ENCODE measurements at regions not wholly inside any gene's neighbourhood (a gene's known extent, or its start where the extent isn't known, plus 50 kb on each side); places are given as distances from the start of the nearest gene placed in this dataset.

DNA sequence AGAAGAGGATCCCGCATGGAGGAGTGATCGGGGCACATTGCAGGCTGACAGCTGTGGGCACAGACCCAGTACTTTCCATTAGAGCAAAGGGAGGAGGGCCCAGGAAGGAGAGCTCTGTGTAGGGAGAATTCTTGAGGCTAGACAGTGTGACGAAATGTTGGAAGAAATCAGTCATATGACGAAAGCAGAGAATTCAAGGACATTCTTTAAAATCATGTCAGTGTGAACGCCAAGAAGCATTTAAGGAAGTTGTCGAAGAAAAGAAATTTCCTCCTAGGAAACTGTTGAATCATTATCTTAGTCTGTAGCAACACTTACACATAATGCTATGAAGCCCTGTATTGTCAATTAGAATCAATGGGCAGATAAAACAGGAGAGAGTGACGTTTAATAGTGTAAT, 191.3 kb upstream of the ADARB2 start:
- DNase-seq (ENCODE audit: low spot score) = no peak
- no peak overlapping the region for H3K4me3 ChIP-seq
- H3K4me1 ChIP-seq = peaks cover under 1% of the 10 kb centered on the region
- no peaks in the 10 kb centered on the region for H3K9me3 Mint-ChIP-seq
- H2AFZ ChIP-seq (replicated peaks) = no peak overlapping the region
- H3K79me2 ChIP-seq (ENCODE audit: low read depth) = no peaks in the 10 kb centered on the region
- TF ChIP-seq CTCF (IDR thresholded peaks at IDR 0.05) (no peak), EZH2 (IDR thresholded peaks at IDR 0.05) (no peak), EZH2phosphoT487 (IDR thresholded peaks at IDR 0.05) (no peak)
- no peak overlapping the region for H3K4me2 ChIP-seq
- no peak overlapping the region for H3K27ac Mint-ChIP-seq
- peaks cover 3% of the 10 kb centered on the region for H3K27me3 Mint-ChIP-seq (ENCODE audit: insufficient read depth, low read depth)
- H4K20me1 ChIP-seq (ENCODE audit: low read depth) = no peaks in the 10 kb centered on the region
- no peaks in the 10 kb centered on the region for H3K36me3 Mint-ChIP-seq
- H3K36me3 ChIP-seq = no peaks in the 10 kb centered on the region
- no peak overlapping the region for H3K4me3 Mint-ChIP-seq
- no peaks in the 10 kb centered on the region for H3K9me3 ChIP-seq (ENCODE audit: low read depth)
- H3K4me1 Mint-ChIP-seq = peaks cover 8% of the 10 kb centered on the region
- H3K27ac ChIP-seq = no peak overlapping the region
- no peaks in the 10 kb centered on the region for H3K27me3 ChIP-seq
- no peaks in the 10 kb centered on the region for H3F3A ChIP-seq (ENCODE audit: low read depth)
- no peak overlapping the region for H3K9ac ChIP-seq

GRCh38 chr10:1923998-1924397, 186.7 kb upstream of the ADARB2 start:
- peaks cover 3% of the 10 kb centered on the region for H3K4me1 Mint-ChIP-seq
- H2AFZ ChIP-seq (replicated peaks) = peak overlapping the region; percentile 85
- no peak overlapping the region for H3K4me2 ChIP-seq
- H3K27ac Mint-ChIP-seq = no peak overlapping the region
- peaks cover 4% of the 10 kb centered on the region for H3K4me1 ChIP-seq
- H3K36me3 Mint-ChIP-seq = no peaks in the 10 kb centered on the region
- H3K27ac ChIP-seq = no peak overlapping the region
- H3K27me3 Mint-ChIP-seq (ENCODE audit: insufficient read depth, low read depth) = no peaks in the 10 kb centered on the region
- no peaks in the 10 kb centered on the region for H3K79me2 ChIP-seq (ENCODE audit: low read depth)
- no peaks in the 10 kb centered on the region for H4K20me1 ChIP-seq (ENCODE audit: low read depth)
- TF ChIP-seq EZH2 (IDR thresholded peaks at IDR 0.05) = no peak
- TF ChIP-seq CTCF (IDR thresholded peaks at IDR 0.05) = no peak
- no peaks in the 10 kb centered on the region for H3K9me3 Mint-ChIP-seq
- no peak overlapping the region for H3K4me3 ChIP-seq
- no peaks in the 10 kb centered on the region for H3F3A ChIP-seq (ENCODE audit: low read depth)
- no peak overlapping the region for H3K4me3 Mint-ChIP-seq
- no peaks in the 10 kb centered on the region for H3K9me3 ChIP-seq (ENCODE audit: low read depth)
- H3K27me3 ChIP-seq = no peaks in the 10 kb centered on the region
- no peak overlapping the region for H3K9ac ChIP-seq
- no peak for DNase-seq (ENCODE audit: low spot score)
- no peaks in the 10 kb centered on the region for H3K36me3 ChIP-seq

- H3K36me3 Mint-ChIP-seq = no peaks in the 10 kb centered on the region
- TF ChIP-seq EZH2 (IDR thresholded peaks at IDR 0.05) = no peak
- TF ChIP-seq CTCF (IDR thresholded peaks at IDR 0.05) = no peak
- TF ChIP-seq EZH2phosphoT487 (IDR thresholded peaks at IDR 0.05) = no peak
- H3K4me3 Mint-ChIP-seq = no peak overlapping the region
- no peaks in the 10 kb centered on the region for H3K27me3 ChIP-seq
- H3K4me1 Mint-ChIP-seq = peaks cover 3% of the 10 kb centered on the region
- no peaks in the 10 kb centered on the region for H3F3A ChIP-seq (ENCODE audit: low read depth)
- H3K9ac ChIP-seq = no peak overlapping the region
- H3K4me1 ChIP-seq = peaks cover 4% of the 10 kb centered on the region
- no peaks in the 10 kb centered on the region for H3K9me3 ChIP-seq (ENCODE audit: low read depth)
- H3K9me3 Mint-ChIP-seq = no peaks in the 10 kb centered on the region
- no peaks in the 10 kb centered on the region for H3K27me3 Mint-ChIP-seq (ENCODE audit: insufficient read depth, low read depth)
- no peaks in the 10 kb centered on the region for H4K20me1 ChIP-seq (ENCODE audit: low read depth)
- H2AFZ ChIP-seq (replicated peaks) = peak overlapping the region; percentile 85
- no peak overlapping the region for H3K27ac Mint-ChIP-seq
- no peaks in the 10 kb centered on the region for H3K36me3 ChIP-seq
- no peak overlapping the region for H3K4me3 ChIP-seq
- H3K79me2 ChIP-seq (ENCODE audit: low read depth) = no peaks in the 10 kb centered on the region
- H3K4me2 ChIP-seq = peak overlapping the region; percentile 18
- no peak for DNase-seq (ENCODE audit: low spot score)
- no peak overlapping the region for H3K27ac ChIP-seq
Measured at GRCh38 chr10:1923586-1923985, 186.3 kb upstream of the ADARB2 start.

- Histone ChIP-seq H2AFZ (replicated peaks) (no peak overlapping the region), H3K27me3 (no peaks in the 10 kb centered on the region), H3K79me2 (ENCODE audit: low read depth) (no peaks in the 10 kb centered on the region), H3K9ac (no peak overlapping the region), H3F3A (ENCODE audit: low read depth) (no peaks in the 10 kb centered on the region), H3K9me3 (ENCODE audit: low read depth) (no peaks in the 10 kb centered on the region), H3K4me1 (peaks cover 4% of the 10 kb centered on the region), H3K4me3 (no peak overlapping the region), H3K36me3 (no peaks in the 10 kb centered on the region), H3K27ac (no peak overlapping the region), H3K4me2 (no peak overlapping the region), H4K20me1 (ENCODE audit: low read depth) (no peaks in the 10 kb centered on the region)
- H3K27ac Mint-ChIP-seq = no peak overlapping the region
- H3K4me3 Mint-ChIP-seq = no peak overlapping the region
- H3K36me3 Mint-ChIP-seq = no peaks in the 10 kb centered on the region
- peaks cover 3% of the 10 kb centered on the region for H3K4me1 Mint-ChIP-seq
- no peaks in the 10 kb centered on the region for H3K9me3 Mint-ChIP-seq
- no peaks in the 10 kb centered on the region for H3K27me3 Mint-ChIP-seq (ENCODE audit: insufficient read depth, low read depth)
- TF ChIP-seq EZH2phosphoT487 (IDR thresholded peaks at IDR 0.05) = no peak
- no peak for TF ChIP-seq CTCF (IDR thresholded peaks at IDR 0.05)
- no peak for TF ChIP-seq EZH2 (IDR thresholded peaks at IDR 0.05)
- DNase-seq (ENCODE audit: low spot score) = no peak
Measured at GRCh38 chr10:1920941-1921340, 183.6 kb upstream of the ADARB2 start.
